ENCODE measurements at regions not wholly inside any gene's neighbourhood (a gene's known extent, or its start where the extent isn't known, plus 50 kb on each side); places are given as distances from the start of the nearest gene placed in this dataset.

DNA sequence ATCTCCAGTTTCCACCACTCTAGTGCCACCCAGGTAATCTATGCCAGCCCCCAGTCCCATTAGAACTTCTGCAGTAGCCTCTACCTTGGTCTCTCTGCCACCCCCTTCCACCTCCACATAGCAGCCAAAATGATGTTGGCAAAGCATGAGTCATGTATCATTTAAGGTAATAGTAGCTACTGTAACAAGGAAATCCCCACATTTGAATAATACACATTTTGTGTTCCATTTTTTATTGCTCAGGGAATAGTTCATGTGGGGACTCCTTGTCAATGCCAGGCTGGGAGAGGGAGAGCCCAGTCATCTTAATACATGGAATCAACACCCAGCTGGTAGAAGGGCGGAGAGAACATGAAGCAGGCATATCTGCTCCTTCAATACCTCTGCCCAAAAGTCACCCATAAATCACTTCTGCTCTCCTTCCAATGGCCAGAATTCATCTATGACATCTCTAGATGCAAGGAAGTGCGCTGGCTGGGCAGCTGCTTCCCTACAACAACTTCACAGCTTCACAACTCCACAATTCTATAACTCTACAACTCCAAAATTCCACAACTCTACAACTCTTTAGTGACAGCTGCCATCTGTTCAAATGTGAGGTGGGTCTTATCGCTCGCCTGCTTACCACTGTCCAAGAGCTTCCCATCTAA is 70.6 kb upstream of the GLS start:
- intact Hi-C loops (cut with micrococcal nuclease), result no loop called here
- no peak overlapping the region for H3K4me3 Mint-ChIP-seq

DNA sequence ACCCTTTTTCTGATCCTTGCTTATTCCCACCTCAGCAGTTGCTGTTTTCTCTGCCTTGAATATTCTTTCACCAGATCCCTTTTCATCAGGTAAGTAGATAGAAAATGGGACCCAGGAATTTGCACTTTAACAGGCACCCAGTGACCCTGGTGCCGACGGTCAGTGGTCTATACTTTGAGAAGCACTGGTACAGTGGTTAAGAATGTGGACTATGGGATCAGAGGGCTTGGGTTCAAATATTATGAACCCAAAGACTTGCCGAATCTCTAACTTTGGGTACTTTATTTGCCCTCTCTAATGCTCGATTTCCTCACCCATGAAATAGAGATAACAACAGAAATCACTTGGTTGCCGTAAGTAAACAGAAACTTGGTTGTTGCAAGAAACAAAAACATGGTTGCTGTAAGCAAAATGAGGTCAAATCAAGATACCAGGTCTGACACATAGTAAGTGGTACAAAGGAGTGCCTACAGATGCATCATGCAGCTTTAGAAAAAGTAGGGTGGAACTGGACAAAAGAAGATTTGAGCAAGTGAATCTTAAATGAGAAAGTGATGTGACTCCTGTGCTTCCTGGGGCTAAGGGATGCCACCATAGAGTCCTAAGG is 69.5 kb upstream of the GLS start:
- no peaks in the 10 kb centered on the region for H3K27me3 Mint-ChIP-seq
- POLR2A ChIA-PET, result no interaction called here
- TF ChIP-seq, protein P1, sequence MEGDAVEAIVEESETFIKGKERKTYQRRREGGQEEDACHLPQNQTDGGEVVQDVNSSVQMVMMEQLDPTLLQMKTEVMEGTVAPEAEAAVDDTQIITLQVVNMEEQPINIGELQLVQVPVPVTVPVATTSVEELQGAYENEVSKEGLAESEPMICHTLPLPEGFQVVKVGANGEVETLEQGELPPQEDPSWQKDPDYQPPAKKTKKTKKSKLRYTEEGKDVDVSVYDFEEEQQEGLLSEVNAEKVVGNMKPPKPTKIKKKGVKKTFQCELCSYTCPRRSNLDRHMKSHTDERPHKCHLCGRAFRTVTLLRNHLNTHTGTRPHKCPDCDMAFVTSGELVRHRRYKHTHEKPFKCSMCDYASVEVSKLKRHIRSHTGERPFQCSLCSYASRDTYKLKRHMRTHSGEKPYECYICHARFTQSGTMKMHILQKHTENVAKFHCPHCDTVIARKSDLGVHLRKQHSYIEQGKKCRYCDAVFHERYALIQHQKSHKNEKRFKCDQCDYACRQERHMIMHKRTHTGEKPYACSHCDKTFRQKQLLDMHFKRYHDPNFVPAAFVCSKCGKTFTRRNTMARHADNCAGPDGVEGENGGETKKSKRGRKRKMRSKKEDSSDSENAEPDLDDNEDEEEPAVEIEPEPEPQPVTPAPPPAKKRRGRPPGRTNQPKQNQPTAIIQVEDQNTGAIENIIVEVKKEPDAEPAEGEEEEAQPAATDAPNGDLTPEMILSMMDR (IDR thresholded peaks at IDR 0.05), result no peak
- intact Hi-C loops (cut with micrococcal nuclease), result no loop called here
- no peaks in the 10 kb centered on the region for H3K36me3 Mint-ChIP-seq (ENCODE audit: low read depth)
- DNase-seq (no peak), ATAC-seq (no peak)
- H3K4me3 Mint-ChIP-seq, result no peak overlapping the region
- no peak overlapping the region for H3K27ac Mint-ChIP-seq
- H3K4me1 Mint-ChIP-seq (ENCODE audit: low read depth), result peaks cover 23% of the 10 kb centered on the region
- CTCF ChIA-PET, result interaction anchor here (1.2 to 2.2 kb wide), 2 partner anchors 19 to 137 kb away, joined by 3 to 5 read pairs; no protein-coding TSS in a partner anchor
- H3K9me3 Mint-ChIP-seq, result no peaks in the 10 kb centered on the region

More for the DNA sequence above, 70.6 kb upstream of the GLS start:
- DNase-seq (peak; percentile 33), ATAC-seq (peak; percentile 92)
- peaks cover 23% of the 10 kb centered on the region for H3K4me1 Mint-ChIP-seq (ENCODE audit: low read depth)
- H3K36me3 Mint-ChIP-seq (ENCODE audit: low read depth), result no peaks in the 10 kb centered on the region
- TF ChIP-seq, protein P1 (IDR thresholded peaks at IDR 0.05), result no peak
- POLR2A ChIA-PET, result interaction anchor here (0.9 to 1.1 kb wide), 3 partner anchors 9 to 76 kb away, joined by 3 read pairs; no protein-coding TSS in a partner anchor
- no peaks in the 10 kb centered on the region for H3K27me3 Mint-ChIP-seq
- CTCF ChIA-PET, result interaction anchor here (1.5 to 6.9 kb wide), 3 partner anchors 18 to 41 kb away, joined by 5 to 62 read pairs (median 5); no protein-coding TSS in a partner anchor
- H3K27ac Mint-ChIP-seq, result no peak overlapping the region
- no peaks in the 10 kb centered on the region for H3K9me3 Mint-ChIP-seq

DNA sequence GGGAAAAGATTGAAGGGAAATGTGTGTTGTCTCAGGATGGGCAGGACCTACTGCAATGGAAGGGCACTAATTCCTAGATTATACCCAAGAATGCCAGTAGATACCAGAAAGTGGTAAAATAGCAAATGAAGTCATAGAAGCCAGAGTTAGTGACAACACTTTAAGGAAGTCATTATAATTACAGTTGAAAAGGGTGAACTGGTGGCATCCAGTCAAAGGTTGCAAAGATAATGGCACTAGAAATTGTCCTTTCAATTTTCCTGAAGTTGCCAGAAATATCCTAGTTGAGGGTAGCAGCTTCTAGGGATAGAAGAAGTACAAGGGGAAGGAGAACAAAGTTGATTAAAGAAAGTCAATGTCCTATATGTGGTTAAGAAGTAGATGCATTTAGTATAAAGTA is 68.8 kb upstream of the GLS start:
- intact Hi-C loops (cut with micrococcal nuclease), result no loop called here
- POLR2A ChIA-PET, result no interaction called here
- DNase-seq, result no peak

DNA sequence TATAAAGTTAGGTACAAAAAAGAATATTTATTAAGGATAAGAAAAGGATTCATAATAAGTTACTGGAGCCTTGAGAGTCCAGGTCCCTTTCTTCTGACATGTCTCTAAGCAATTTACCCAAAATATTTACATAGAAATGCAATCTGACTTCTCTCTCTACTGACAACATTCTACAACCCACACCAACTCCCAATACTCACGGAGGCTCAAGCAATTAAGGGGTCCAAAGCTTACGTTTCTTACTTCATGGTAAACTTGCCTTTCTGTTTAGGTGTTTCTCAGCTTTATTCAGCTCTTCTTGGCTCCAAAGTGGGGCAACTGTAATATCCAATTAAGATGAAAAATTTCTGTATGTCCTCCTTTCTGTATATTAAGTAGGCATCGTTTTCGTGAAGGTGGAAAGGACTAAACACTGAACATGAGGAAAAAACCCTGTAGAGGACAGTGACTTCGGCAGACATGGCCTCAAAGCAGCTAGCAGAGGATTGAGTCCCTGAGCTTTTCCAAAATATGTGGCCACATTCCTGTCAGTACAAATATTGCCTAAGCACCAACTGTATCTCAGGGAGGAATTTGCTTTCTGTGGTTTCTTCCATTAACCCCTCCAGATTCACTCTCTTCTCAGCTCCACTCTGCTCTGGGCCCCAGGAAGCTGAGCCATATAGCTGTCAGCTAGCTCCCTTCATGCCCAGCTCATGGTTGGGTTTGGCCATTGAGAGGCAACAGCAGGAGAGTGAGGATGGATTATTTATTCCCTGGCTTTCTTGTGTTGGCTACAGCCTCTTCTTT is 67.9 kb upstream of the GLS start:
- TF ChIP-seq, protein P1 (IDR thresholded peaks at IDR 0.05), result no peak
- DNase-seq, result no peak
- ATAC-seq, result no peak
- POLR2A ChIA-PET, result no interaction called here
- CTCF ChIA-PET, result interaction anchor here (1.1 to 1.2 kb wide), 2 partner anchors 8 to 31 kb away, joined by 3 to 6 read pairs; no protein-coding TSS in a partner anchor
- no peaks in the 10 kb centered on the region for H3K9me3 Mint-ChIP-seq
- H3K36me3 Mint-ChIP-seq (ENCODE audit: low read depth), result no peaks in the 10 kb centered on the region
- H3K27me3 Mint-ChIP-seq, result no peaks in the 10 kb centered on the region
- H3K4me3 Mint-ChIP-seq, result no peak overlapping the region
- no peak overlapping the region for H3K27ac Mint-ChIP-seq
- intact Hi-C loops (cut with micrococcal nuclease), result no loop called here
- H3K4me1 Mint-ChIP-seq (ENCODE audit: low read depth), result peaks cover 18% of the 10 kb centered on the region

More for the DNA sequence above, 68.8 kb upstream of the GLS start:
- TF ChIP-seq, protein P1 (IDR thresholded peaks at IDR 0.05), result no peak
- Mint-ChIP-seq H3K4me1 (ENCODE audit: low read depth) (peaks cover 23% of the 10 kb centered on the region), H3K9me3 (no peaks in the 10 kb centered on the region), H3K4me3 (no peak overlapping the region), H3K36me3 (ENCODE audit: low read depth) (no peaks in the 10 kb centered on the region), H3K27me3 (no peaks in the 10 kb centered on the region), H3K27ac (no peak overlapping the region)
- ATAC-seq, result no peak
- CTCF ChIA-PET, result interaction anchor here (1.2 to 2.2 kb wide), 2 partner anchors 19 to 136 kb away, joined by 3 to 5 read pairs; no protein-coding TSS in a partner anchor
